Naive thymus-derived CD4-positive, alpha-beta T cell (primary cell): ENCODE measurements at regions not wholly inside any gene's neighbourhood (a gene's known extent, or its start where the extent isn't known, plus 50 kb on each side); places are given as distances from the start of the nearest gene placed in this dataset.

Source experiments
- ATAC-seq: fragments of 150-1000 bp; cut with Tn5 transposase; 2 replicates; pipeline ENCODE4 v1.10.0; 2021; ENCODE audit warnings: mild to moderate bottlenecking, moderate library complexity
- CTCF ChIA-PET: fragments of 350-600 bp; sonication (Branson Sonifier 250); formaldehyde crosslinking; loops from one replicate; lab custom pipeline; 2021; ENCODE audit warnings: antibody characterized with exemption; lab: Charles Lee
- POLR2A ChIA-PET: fragments of 350-600 bp; sonication (Branson Sonifier 250); formaldehyde crosslinking; loops from one replicate; lab custom pipeline; 2021; ENCODE audit warnings: antibody characterized with exemption, inconsistent platforms; lab: Charles Lee
- DNase-seq, 9 donors: peaks; one replicate each; pipeline versions ENCODE4 v3.0.0 to v3.0.0-alpha.2; 2020 to 2022; ENCODE audit warnings: mixed read lengths in 1 of 9
- H3K27ac ChIP-seq: one replicate; pipeline ENCODE4 v1.7.0; 2013; ENCODE audit warnings: mild to moderate bottlenecking, low read depth, low read length, moderate library complexity
- H3K27me3 ChIP-seq, 2 donors: one replicate each; pipeline ENCODE4 v1.7.0; 2013; ENCODE audit warnings: low read length in 2 of 2, mild to moderate bottlenecking in 2 of 2, moderate library complexity in 2 of 2; ENCODE audit not compliant: control insufficient read depth in 2 of 2, insufficient read depth in 2 of 2
- H3K36me3 ChIP-seq, 3 experiments: 1 replicate in 2 of 3; 2 replicates in 1 of 3; pipeline ENCODE4 v1.7.0; 2013; ENCODE audit warnings: low read length in 3 of 3, mild to moderate bottlenecking in 3 of 3, moderate library complexity in 1 of 3; ENCODE audit not compliant: insufficient read depth in 3 of 3, control insufficient read depth in 2 of 3
- H3K4me1 ChIP-seq, 2 donors: one replicate each; pipeline ENCODE4 v1.7.0; 2013; ENCODE audit warnings: low read length in 2 of 2, mild to moderate bottlenecking in 2 of 2, moderate library complexity in 1 of 2; ENCODE audit not compliant: control insufficient read depth in 2 of 2, insufficient read depth in 2 of 2
- H3K4me3 ChIP-seq: 2 replicates; pipeline ENCODE4 v1.7.0; 2013; ENCODE audit warnings: mild to moderate bottlenecking, low read length
- H3K9me3 ChIP-seq, 3 experiments: 1 replicate in 2 of 3; 2 replicates in 1 of 3; pipeline ENCODE4 v1.7.0; 2013; ENCODE audit warnings: low read length in 3 of 3; ENCODE audit not compliant: control insufficient read depth in 2 of 3
- H3K27ac Mint-ChIP-seq, 9 donors: one replicate each; pipeline ENCODE4 v1.8.0; 2020 to 2022; ENCODE audit warnings: mixed read lengths in 9 of 9, mild to moderate bottlenecking in 8 of 9, moderate library complexity in 5 of 9, inconsistent platforms in 2 of 9
- H3K27me3 Mint-ChIP-seq, 5 donors: one replicate each; pipeline ENCODE4 v1.8.0; 2021 to 2022; ENCODE audit warnings: mixed read lengths in 5 of 5, mild to moderate bottlenecking in 1 of 5
- H3K36me3 Mint-ChIP-seq, 5 donors: one replicate each; pipeline ENCODE4 v1.8.0; 2020 to 2022; ENCODE audit warnings: mixed read lengths in 5 of 5, mild to moderate bottlenecking in 3 of 5, inconsistent platforms in 1 of 5
- H3K4me1 Mint-ChIP-seq, 7 donors: one replicate each; pipeline ENCODE4 v1.8.0; 2020 to 2022; ENCODE audit warnings: mixed read lengths in 7 of 7, mild to moderate bottlenecking in 3 of 7, inconsistent platforms in 1 of 7
- H3K4me3 Mint-ChIP-seq, 10 donors: one replicate each; pipeline ENCODE4 v1.8.0; 2020 to 2022; ENCODE audit warnings: mild to moderate bottlenecking in 10 of 10, mixed read lengths in 10 of 10, moderate library complexity in 6 of 10, inconsistent platforms in 2 of 10
- H3K9me3 Mint-ChIP-seq, 11 donors: one replicate each; pipeline ENCODE4 v1.8.0; 2020 to 2022; ENCODE audit warnings: mixed read lengths in 11 of 11, mild to moderate bottlenecking in 4 of 11, inconsistent platforms in 1 of 11, moderate library complexity in 1 of 11
- intact Hi-C, 2 donors: fragments of 100-400 bp; cut with micrococcal nuclease; formaldehyde crosslinking; loops; one replicate each; pipeline ENCODE4 v1.15.1; 2023

DNA sequence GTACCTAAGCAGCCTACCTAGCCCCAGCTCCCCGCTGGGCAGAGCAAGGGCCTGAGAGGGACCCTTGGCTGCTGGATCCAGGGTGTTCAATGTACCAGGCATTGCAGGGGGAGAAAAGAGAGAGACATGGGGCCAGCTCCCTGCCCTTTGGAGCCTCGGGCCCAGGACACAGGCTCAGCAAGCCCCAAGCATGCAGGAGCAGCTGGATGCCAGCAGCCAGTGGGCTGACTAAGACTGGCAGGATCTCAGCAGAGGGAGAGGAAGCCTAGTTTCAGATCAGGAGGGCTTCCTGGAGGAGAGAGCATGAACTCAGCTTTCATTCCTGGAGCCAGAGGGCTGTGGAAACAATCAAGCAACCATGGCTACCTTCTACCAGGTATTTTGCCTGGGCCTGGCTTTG lies 82.0 kb upstream of the NKD1 start:
- H3K27me3 ChIP-seq = no peaks in the 10 kb centered on the region
- no peak for DNase-seq
- intact Hi-C loops = loop anchor here in 1 of 2 donors (5.0 kb wide), 1 partner anchor 81 kb away; the partner anchor contains the start of gene NKD1
- no peak overlapping the region for H3K27ac ChIP-seq
- ChIA-PET POLR2A (interaction anchor here (0.5 kb wide), 1 partner anchor 90 kb away, joined by 3 read pairs; no protein-coding TSS in a partner anchor), CTCF (no interaction called here)
- ATAC-seq = no peak
- H3K4me3 ChIP-seq = no peak overlapping the region
- no peaks in the 10 kb centered on the region for H3K4me1 ChIP-seq
- no peaks in the 10 kb centered on the region for H3K36me3 ChIP-seq
- H3K9me3 ChIP-seq = no peaks in the 10 kb centered on the region
- peaks cover 7 to 58% (median 11%) of the 10 kb centered on the region in 5 donors for H3K27me3 Mint-ChIP-seq
- H3K4me3 Mint-ChIP-seq = peak overlapping the region in 1 of 10 donors; percentile 69
- H3K36me3 Mint-ChIP-seq = no peaks in the 10 kb centered on the region
- peaks cover 4 to 19% (median 11%) of the 10 kb centered on the region in 7 donors for H3K4me1 Mint-ChIP-seq
- peaks cover 0 to 2% (median 0%) of the 10 kb centered on the region in 11 donors for H3K9me3 Mint-ChIP-seq
- H3K27ac Mint-ChIP-seq = no peak overlapping the region

DNA sequence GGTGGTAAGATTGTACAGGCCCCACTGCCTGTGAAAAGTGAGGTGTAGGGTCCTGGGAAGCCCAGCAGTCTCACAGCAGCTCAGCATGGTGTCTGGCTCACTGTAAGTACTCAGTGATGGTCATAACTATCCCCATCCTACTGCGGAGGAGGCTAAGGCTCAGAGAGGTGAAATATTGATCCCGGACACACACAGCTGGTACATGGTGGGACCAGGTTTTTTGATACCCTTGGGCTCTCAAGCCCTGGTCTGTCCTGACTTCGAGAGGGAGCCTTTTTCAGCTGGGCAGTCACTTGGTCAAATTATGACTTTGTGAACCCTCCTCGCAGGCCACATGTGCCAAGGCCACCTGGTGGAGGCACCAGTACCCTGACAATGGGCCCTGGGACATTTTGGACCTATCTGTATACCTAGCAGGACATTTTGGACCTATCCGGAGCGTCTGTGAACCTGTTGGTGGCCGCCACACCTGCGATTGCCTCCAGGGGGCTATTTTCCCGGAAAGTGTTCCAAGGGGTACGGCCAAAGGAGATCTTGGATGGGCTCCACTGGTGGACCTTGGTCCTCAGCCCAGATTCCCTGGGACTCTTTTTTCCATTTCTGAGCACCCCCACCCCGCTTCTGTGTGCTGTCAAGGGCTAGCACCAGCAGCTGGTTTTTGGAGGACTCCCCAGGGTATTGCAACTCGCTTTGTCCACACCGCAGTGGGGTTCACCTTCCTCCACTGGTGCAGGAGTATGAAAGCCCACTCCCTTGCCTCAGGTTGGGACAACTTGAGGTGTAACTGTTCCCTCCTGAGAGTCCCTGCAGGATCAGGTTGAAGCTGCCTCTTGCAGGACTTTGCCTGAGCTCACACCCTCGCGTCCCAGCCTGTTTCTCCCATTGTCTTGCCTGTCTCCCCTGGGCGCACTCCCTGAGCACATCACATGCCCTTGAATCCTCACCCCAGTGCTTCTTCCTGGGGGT lies 83.6 kb upstream of the NKD1 start:
- Mint-ChIP-seq H3K4me3 (no peak overlapping the region), H3K36me3 (no peaks in the 10 kb centered on the region), H3K27ac (no peak overlapping the region), H3K9me3 (peaks cover 0 to 2% (median 0%) of the 10 kb centered on the region in 11 donors), H3K27me3 (peaks cover 7 to 47% (median 11%) of the 10 kb centered on the region in 5 donors), H3K4me1 (peaks cover 4 to 19% (median 11%) of the 10 kb centered on the region in 7 donors)
- no peaks in the 10 kb centered on the region for H3K9me3 ChIP-seq
- intact Hi-C loops = loop anchor here in 1 of 2 donors (5.0 kb wide), 1 partner anchor 83 kb away; the partner anchor contains the start of gene NKD1
- CTCF ChIA-PET = no interaction called here
- H3K27me3 ChIP-seq = no peaks in the 10 kb centered on the region
- no peaks in the 10 kb centered on the region for H3K4me1 ChIP-seq
- ATAC-seq = no peak
- no peak for DNase-seq
- H3K27ac ChIP-seq = no peak overlapping the region
- no peak overlapping the region for H3K4me3 ChIP-seq
- H3K36me3 ChIP-seq = no peaks in the 10 kb centered on the region
- POLR2A ChIA-PET = no interaction called here

DNA sequence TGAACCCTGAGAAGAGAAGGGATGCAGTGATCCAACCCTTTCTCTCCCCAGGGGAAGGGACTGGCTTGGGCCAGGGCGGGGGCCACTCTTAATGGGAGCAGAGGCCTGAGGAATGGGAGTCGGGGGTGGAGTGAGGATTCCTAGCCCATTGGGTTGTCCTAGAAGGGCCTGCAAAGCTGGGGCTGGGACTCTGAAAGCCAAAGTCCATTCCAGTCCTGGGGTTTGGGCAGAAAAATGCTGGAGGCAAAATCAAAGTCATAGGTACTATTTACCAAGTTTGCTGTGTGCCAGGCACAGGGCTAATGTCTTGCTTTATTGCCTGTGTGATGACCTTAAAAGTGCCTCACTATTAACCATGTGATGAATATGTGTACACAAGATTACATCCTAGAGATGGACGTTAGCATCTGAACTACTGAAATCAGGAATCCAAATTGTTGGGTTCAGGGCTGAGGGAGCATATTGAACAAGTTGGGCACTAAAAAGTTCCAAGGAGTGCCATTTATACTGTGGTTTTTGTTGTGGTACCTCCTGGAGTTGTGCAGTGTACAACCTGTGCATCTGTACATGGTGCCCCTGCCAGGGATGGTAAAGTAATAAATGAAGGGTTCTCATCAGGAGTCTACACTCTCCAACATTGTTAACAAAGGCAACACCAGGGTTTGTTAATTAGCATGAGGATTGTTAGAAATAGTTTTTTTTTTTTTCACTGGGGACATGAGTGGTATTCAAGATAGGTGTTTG lies 84.4 kb upstream of the NKD1 start:
- ChIA-PET CTCF (no interaction called here), POLR2A (no interaction called here)
- DNase-seq (no peak), ATAC-seq (no peak)
- no peaks in the 10 kb centered on the region for H3K36me3 Mint-ChIP-seq
- intact Hi-C loops = no loop called here
- H3K27me3 Mint-ChIP-seq = peaks cover 7 to 38% (median 11%) of the 10 kb centered on the region in 5 donors
- Histone ChIP-seq H3K9me3 (no peaks in the 10 kb centered on the region), H3K4me1 (no peaks in the 10 kb centered on the region), H3K36me3 (no peaks in the 10 kb centered on the region), H3K27ac (no peak overlapping the region), H3K27me3 (no peaks in the 10 kb centered on the region), H3K4me3 (no peak overlapping the region)
- peaks cover 4 to 16% (median 8%) of the 10 kb centered on the region in 7 donors for H3K4me1 Mint-ChIP-seq
- H3K9me3 Mint-ChIP-seq = peaks cover 0 to 2% (median 0%) of the 10 kb centered on the region in 11 donors
- H3K4me3 Mint-ChIP-seq = no peak overlapping the region
- no peak overlapping the region for H3K27ac Mint-ChIP-seq

DNA sequence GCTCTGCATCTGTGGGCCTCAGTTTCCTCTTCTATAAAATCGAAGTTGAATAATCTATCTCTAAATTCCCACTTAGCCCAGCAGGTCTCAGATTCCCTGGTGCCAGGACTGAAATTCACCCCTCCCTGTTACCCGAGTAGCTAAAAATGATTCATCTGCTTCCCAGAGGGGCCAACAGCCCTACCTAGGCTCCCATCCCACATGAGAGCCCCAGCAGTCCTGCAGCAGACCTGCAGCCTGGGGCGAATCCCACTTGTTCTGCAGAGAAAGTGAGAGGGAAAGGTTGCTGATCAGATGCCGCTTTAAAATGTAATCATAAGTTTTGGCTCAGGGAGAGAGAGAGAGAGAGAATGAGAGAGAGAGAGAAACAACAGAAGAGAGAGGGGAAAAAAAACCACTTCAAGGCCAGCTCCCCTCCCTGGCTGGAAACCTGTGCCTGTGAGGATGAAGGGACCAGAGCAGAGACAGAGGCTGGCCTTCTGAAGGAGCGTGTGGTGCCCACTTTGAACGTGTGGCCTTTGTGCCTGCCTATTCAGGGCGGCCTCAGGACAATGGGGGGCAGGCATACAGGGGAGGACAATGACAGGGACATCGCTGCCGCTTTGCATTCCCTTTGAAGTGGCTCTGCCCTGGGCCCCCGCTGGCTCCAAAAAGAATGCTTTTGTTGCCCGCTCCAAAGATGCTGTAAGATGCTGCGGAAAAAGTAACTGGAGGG lies 85.2 kb upstream of the NKD1 start:
- CTCF ChIA-PET = no interaction called here
- POLR2A ChIA-PET = no interaction called here
- H3K4me3 ChIP-seq = no peak overlapping the region
- DNase-seq (no peak), ATAC-seq (no peak)
- Mint-ChIP-seq H3K27ac (peak overlapping the region in 1 of 9 donors; percentile 33), H3K4me3 (no peak overlapping the region), H3K27me3 (peaks cover 7 to 33% (median 11%) of the 10 kb centered on the region in 5 donors), H3K4me1 (peaks cover 0 to 15% (median 7%) of the 10 kb centered on the region in 7 donors), H3K36me3 (no peaks in the 10 kb centered on the region), H3K9me3 (peaks cover 0 to 4% (median 0%) of the 10 kb centered on the region in 11 donors)
- no peaks in the 10 kb centered on the region for H3K4me1 ChIP-seq
- H3K36me3 ChIP-seq = no peaks in the 10 kb centered on the region
- no peak overlapping the region for H3K27ac ChIP-seq
- intact Hi-C loops = no loop called here
- no peaks in the 10 kb centered on the region for H3K27me3 ChIP-seq
- no peaks in the 10 kb centered on the region for H3K9me3 ChIP-seq

DNA sequence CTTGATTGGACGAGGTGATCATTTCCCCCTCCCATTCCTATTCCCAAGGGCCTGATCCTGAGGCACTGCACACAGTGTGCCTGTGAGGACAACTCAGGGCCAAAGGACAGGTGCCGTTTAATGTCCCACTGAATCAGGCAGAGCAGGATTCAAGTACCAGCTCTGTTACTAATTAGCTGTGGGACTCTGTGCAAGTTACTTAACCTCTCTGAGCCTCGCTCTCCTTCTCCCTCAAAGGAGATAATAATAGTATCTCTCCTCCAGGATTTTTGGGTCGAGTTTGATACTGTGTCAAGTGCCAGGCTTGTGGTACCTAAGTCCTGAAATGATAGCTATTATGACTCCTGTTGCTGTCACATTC lies 86.8 kb upstream of the NKD1 start:
- no peak overlapping the region for H3K27ac Mint-ChIP-seq

More for the DNA sequence above, 86.8 kb upstream of the NKD1 start:
- H3K27me3 ChIP-seq = no peaks in the 10 kb centered on the region
- H3K36me3 Mint-ChIP-seq = no peaks in the 10 kb centered on the region
- no peaks in the 10 kb centered on the region for H3K9me3 ChIP-seq
- CTCF ChIA-PET = no interaction called here
- H3K27ac ChIP-seq = no peak overlapping the region
- intact Hi-C loops = no loop called here
- peaks cover 1 to 19% (median 2%) of the 10 kb centered on the region in 5 donors for H3K27me3 Mint-ChIP-seq
- no peaks in the 10 kb centered on the region for H3K4me1 ChIP-seq
- POLR2A ChIA-PET = no interaction called here
- no peak for ATAC-seq
- H3K36me3 ChIP-seq = no peaks in the 10 kb centered on the region
- no peak overlapping the region for H3K4me3 ChIP-seq
- H3K9me3 Mint-ChIP-seq = peaks cover 0 to 4% (median 0%) of the 10 kb centered on the region in 11 donors
- H3K4me3 Mint-ChIP-seq = no peak overlapping the region
- DNase-seq = no peak
- peaks cover 4 to 21% (median 12%) of the 10 kb centered on the region in 7 donors for H3K4me1 Mint-ChIP-seq
